NCI-H1105 treated with DMSO at 0.1 percent for 48 hours (cell line): ENCODE measurements at regions not wholly inside any gene's neighbourhood (a gene's known extent, or its start where the extent isn't known, plus 50 kb on each side); places are given as distances from the start of the nearest gene placed in this dataset.
A peak's percentile ranks its signal among the peaks of the same experiment; 100 is the strongest.
"Not testable (repeated sequence)": the region's sequence is repeated elsewhere in the genome, so short reads cannot be mapped to it uniquely, and the experiment has no call there.

Experiments
- DNase-seq: peaks from one replicate; lab custom pipeline; 2025; lab: John Stamatoyannopoulos, UW

DNA sequence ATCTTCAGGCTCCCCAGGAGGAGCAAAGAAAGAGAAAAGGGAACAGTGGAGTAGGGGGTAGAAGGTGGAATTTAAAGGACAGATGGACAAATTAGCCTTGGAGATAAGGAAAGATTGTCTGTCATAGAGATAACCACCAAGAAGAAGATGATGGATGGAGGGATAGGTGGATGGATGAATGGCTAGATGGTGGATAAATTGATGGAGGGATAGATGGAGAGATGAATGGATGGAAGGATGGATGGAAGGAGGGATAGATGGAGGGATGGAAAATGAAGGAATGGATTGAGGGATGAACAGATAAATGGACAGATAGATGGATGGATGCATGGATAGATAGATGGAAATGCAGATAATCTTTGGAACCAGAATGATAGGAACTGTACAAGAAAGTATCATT lies 102.8 kb downstream of the TNFAIP3 start:
- no peak for DNase-seq

GRCh38 chr6:137970368-137970767 lies 103.3 kb downstream of the TNFAIP3 start:
- no peak for DNase-seq

GRCh38 chr6:137973201-137973600 lies 106.1 kb downstream of the TNFAIP3 start:
- DNase-seq, result no peak

GRCh38 chr6:137975188-137975940 lies 108.3 kb downstream of the TNFAIP3 start:
- peak; percentile 7 for DNase-seq

DNA sequence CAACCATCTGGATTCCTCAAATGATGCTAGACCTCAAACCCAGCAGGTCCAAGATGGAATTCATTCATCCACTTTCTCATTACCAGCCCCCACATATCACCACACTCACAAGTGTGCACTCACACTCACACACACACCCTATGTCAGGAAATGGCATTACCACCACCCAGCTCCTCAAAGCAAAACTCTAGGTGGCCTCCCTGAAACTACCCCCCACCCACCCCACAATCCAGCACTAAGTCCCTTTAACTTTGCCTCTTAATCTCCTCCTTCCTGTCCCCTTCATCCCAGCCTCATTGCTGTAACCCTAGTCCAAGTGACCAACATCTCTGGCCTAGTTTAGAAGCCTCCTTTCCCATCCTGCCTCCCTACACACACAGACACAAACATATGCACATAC lies 109.4 kb downstream of the TNFAIP3 start:
- DNase-seq, result no peak

DNA sequence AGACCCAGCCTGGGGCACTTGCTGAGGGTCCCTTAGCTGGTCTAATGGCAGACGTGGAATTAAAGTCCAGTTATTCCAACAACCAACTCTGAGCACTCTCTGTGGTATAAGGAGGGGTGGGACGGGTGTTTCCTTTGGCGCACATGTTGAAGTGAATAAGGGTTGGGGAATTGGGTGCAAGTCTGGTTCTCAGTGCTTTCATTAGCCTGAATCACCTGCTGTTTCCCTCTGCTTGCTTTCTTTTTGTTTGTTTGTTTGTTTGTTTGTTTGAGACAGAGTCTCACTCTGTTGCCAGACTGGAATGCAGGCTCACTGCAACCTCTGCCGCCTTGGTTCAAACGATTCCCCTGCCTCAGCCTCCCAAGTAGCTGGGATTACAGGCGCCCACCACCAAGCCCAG lies 110.1 kb downstream of the TNFAIP3 start:
- no peak for DNase-seq

- no peak for DNase-seq
Observed at GRCh38 chr6:137977814-137978213, 110.8 kb downstream of the TNFAIP3 start.

DNA sequence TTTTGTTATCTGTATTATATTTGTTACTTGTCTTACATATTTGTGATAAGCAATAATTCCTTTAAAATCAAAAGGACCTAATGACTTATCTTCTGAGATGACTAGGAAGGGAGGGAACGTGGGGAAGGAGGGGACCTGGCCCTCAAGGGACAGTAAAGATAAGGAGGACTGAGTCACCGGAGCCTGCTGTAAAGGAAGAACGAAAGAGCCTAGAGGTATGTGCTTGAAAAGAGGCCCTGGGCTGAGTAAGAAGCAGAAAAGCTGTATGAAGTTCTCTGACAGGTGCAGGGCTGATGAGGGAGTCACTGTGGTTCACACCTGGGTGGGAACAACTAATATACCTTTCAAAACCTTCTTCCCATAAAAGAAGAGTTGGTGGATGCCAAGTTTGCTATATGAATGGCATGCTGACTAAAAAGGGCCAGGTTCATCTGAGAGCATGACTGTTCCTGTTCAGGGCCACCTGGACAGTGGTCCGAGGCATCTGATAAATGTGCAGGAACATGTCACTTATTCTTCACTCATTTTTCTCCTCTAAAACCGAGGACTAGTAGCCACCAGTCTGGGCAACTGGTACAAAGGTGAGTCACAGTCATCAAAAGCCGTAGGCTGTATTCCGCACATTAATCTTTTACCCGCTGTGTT lies 111.3 kb downstream of the TNFAIP3 start:
- DNase-seq, result no peak

- not testable (repeated sequence) for DNase-seq
Observed at GRCh38 chr6:137979263-137979662, 112.2 kb downstream of the TNFAIP3 start.

- no peak for DNase-seq
Observed at GRCh38 chr6:137980777-137981176, 113.7 kb downstream of the TNFAIP3 start.

GRCh38 chr6:137981758-137982157 lies 114.7 kb downstream of the TNFAIP3 start:
- DNase-seq, result no peak

DNA sequence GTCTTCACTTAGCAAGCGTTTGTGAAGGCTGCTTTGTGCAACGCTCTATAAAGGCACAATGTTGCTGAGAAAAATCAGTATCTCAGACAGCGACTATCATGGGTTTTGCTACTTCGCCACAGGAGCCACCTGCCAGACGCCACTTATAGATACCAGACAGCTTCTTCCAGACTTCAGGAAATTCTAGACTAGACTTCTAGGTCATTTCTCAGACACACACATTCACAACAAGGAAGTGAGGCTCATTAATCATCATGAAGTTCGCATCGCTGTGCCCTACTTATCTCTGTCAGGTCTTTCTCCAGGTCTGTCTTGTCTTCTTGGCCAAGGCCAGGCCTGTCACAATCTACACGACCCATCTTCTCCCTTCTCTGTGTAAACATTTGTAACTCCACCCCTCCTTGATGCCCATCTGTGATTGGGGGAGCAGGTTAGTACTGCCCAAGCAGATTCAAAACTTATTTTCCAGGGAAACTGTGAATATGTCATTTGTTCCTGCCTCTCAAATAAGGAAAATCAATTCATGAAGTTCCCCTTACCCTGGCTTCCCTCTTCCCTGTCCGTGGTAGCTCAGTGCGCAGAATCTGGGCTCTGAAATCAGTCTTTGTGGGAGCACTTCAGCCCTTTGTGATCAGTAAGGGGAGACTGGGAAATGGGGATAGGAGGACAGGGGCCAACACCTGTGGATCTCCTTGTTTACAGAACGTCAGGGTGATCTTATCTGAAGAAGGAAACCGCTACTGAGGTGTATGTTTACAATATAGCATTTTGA lies 115.5 kb downstream of the TNFAIP3 start:
- DNase-seq, result no peak

- DNase-seq, result no peak
Observed at GRCh38 chr6:137983269-137983668, 116.2 kb downstream of the TNFAIP3 start.

- DNase-seq, result no peak
Observed at GRCh38 chr6:137989664-137990063, 117.6 kb downstream of the PERP start.

DNA sequence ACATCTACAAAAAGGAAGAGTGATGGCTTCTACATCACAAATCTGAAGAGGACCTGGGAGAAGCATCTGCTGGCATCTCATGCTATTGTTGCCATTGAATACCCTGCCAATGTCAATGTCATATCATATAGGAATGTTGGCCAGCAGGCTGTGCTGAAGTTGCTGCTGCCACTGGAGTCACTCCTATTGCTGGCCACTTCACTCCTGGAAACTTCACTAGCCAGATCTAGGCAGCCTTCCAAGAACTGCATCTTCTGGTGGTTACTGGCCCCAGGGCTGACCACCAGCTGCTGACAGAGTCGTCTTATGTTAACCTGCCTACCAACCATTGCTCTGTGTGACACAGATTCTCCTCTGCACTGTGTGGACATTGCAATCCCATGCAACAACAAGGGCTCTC lies 111.8 kb downstream of the PERP start:
- DNase-seq, result no peak

- no peak for DNase-seq
Observed at GRCh38 chr6:137998461-137999019, 108.7 kb downstream of the PERP start.

DNA sequence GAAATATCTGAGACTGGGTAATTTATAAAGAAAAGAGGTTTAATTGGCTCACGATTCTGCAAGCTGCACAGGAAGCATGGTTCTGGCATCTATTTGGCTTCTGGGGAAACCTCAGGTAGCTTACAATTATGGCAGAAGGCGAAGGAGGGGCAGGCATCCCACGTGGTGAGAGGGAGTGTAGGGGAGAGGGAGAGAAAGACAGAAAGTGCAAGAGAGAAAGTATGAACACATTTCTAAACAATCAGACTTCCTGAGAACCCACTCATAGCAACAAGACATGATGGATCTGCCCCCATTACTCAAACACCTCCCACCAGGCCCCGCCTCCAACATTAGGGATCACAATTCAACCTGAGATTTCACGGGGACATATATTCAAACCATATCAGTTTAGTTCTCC lies 107.4 kb downstream of the PERP start:
- DNase-seq, result no peak

GRCh38 chr6:138000941-138001340 lies 106.3 kb downstream of the PERP start:
- DNase-seq, result no peak

DNA sequence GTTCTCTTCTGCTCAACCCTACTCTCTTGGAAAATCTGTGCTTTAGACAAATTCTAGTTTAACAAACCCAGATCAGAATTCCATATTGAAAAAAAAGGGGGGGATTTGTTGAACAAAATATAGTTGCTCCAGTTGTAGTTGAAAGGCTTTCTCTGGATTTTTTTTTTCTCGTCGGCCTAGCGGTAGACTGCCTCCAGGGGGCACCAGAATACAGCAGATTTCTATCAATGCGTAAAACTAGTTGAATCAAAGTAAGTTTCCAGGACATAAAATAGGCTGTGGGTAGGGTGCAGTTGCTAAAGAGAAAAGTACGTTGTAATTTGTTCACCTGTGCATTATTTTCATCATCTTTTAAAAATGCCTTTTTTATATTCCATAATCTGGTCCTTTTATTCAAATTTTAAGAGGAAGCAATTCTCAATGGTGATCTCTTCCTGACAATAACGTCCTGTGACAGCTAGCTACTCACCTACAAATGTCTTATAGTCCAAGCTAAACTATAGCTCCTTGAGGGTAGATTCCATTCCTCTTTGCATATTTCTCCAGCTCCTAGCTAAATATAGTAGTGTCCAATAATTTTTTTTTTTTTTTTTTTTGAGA lies 105.4 kb downstream of the PERP start:
- peak; percentile 76 for DNase-seq

GRCh38 chr6:138004430-138005287 lies 102.6 kb downstream of the PERP start:
- DNase-seq, result peak; percentile 65

DNA sequence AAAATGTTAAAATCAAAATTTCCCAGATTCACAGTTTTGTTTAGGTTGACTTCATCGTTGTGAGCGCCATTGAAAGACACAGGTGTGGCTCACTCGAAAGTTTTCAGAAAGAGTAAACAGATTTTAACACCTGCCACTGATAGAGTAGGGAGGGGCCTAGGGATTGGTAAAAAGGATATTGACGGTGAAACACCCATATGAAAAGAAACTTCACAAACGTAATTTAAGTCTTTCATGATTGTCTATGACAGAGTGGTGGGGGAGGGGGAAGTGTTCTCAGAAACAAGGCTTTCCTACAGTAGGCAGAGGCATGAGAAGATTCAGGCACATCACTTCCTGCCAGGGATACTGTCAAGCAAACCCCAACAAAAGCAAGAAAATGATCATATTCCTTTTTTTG lies 101.4 kb downstream of the PERP start:
- peak; percentile 11 for DNase-seq
